ENCODE measurements at regions not wholly inside any gene's neighbourhood (a gene's known extent, or its start where the extent isn't known, plus 50 kb on each side); places are given as distances from the start of the nearest gene placed in this dataset.

DNA sequence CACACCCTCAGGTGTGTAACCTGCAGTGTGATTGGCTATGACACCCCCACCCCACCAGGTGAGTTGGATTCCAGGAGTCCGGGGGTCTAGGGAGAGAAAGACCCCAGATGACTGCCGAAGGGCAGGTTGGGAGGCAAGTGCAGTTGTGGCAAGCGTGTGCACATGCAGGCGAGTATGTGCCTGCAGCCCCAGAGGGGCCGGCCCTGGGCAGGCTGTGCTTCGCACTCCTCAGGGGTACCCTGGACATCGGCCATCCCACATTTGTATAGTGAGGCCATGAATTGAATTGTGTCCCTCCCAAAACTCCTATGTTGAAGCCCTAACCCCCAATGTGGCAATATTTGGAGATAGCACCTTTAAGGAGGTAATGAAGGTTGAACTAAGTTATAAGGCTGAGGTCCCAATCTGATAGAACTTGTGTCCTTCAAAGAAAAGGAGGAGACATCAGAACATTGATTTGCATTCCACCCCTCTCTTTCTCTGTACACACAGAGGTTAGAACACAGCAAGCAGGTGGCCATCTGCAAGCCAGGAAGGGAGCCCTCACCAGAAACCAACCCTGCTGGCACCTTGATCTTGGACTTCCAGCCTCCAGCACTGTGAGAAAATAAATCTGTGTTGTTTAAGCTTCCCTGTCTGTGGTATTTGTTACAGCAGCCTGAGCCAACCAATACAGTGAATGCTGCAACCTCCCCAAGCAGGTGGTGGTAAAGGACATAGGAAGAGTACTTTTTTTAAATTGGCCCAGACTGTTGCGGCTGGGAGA lies 241.8 kb downstream of the TFCP2L1 start:
- TF ChIP-seq, protein P1, sequence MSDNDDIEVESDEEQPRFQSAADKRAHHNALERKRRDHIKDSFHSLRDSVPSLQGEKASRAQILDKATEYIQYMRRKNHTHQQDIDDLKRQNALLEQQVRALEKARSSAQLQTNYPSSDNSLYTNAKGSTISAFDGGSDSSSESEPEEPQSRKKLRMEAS (IDR thresholded peaks at IDR 0.05), result no peak
- no peak for TF ChIP-seq CEBPB (IDR thresholded peaks at IDR 0.05)
- no peak for TF ChIP-seq YY1 (IDR thresholded peaks at IDR 0.05; ENCODE audit: low read depth)
- TF ChIP-seq RAD21 (IDR thresholded peaks at IDR 0.05; ENCODE audit: low read depth), result no peak
- TF ChIP-seq, protein P2, sequence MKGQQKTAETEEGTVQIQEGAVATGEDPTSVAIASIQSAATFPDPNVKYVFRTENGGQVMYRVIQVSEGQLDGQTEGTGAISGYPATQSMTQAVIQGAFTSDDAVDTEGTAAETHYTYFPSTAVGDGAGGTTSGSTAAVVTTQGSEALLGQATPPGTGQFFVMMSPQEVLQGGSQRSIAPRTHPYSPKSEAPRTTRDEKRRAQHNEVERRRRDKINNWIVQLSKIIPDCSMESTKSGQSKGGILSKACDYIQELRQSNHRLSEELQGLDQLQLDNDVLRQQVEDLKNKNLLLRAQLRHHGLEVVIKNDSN (IDR thresholded peaks at IDR 0.05), result no peak
- no peak for TF ChIP-seq CREB1 (IDR thresholded peaks at IDR 0.05; ENCODE audit: low read depth)
